ENCODE measurements at regions not wholly inside any gene's neighbourhood (a gene's known extent, or its start where the extent isn't known, plus 50 kb on each side); places are given as distances from the start of the nearest gene placed in this dataset.

DNA sequence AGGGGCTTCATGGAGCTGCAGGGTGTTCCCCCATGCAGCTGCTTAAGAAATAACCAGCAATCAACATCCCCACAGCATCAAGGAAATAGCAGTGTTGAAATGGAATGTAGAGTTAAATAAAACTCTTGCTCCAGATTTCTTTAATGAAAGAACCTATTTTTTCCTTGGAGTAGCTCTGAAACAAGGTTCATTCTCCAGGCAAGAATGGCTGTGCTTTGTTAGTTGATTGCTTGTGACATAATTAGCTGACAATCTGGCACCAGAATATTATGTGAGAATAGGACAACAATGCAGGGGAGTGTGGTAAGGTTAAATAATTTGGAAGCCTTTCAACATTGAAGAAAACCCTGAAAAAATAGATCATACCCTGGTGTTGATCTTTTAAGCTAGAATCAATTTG is 254.2 kb upstream of the RRP15 start:
- H3K27ac ChIP-seq (ENCODE audit: low read depth, low read length): no peak overlapping the region
- no peaks in the 10 kb centered on the region for H3K79me2 ChIP-seq (ENCODE audit: insufficient read depth, low read length)
- no peaks in the 10 kb centered on the region for H3K9me3 ChIP-seq (ENCODE audit: insufficient read depth, low read length)
- H3K27me3 ChIP-seq (ENCODE audit: low read length): no peaks in the 10 kb centered on the region
- H3K4me3 ChIP-seq (ENCODE audit: insufficient read depth, low read length, poor library complexity, severe bottlenecking): no peak overlapping the region
- H3F3A ChIP-seq (ENCODE audit: insufficient read depth): no peaks in the 10 kb centered on the region
- H3K9ac ChIP-seq (ENCODE audit: low read length): no peak overlapping the region
- TF ChIP-seq, protein P1, sequence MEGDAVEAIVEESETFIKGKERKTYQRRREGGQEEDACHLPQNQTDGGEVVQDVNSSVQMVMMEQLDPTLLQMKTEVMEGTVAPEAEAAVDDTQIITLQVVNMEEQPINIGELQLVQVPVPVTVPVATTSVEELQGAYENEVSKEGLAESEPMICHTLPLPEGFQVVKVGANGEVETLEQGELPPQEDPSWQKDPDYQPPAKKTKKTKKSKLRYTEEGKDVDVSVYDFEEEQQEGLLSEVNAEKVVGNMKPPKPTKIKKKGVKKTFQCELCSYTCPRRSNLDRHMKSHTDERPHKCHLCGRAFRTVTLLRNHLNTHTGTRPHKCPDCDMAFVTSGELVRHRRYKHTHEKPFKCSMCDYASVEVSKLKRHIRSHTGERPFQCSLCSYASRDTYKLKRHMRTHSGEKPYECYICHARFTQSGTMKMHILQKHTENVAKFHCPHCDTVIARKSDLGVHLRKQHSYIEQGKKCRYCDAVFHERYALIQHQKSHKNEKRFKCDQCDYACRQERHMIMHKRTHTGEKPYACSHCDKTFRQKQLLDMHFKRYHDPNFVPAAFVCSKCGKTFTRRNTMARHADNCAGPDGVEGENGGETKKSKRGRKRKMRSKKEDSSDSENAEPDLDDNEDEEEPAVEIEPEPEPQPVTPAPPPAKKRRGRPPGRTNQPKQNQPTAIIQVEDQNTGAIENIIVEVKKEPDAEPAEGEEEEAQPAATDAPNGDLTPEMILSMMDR (IDR thresholded peaks at IDR 0.05; ENCODE audit: insufficient read depth, low read length, poor library complexity, severe bottlenecking): no peak
- TF ChIP-seq EZH2phosphoT487 (conservative IDR thresholded peaks at IDR 0.05; ENCODE audit: low read length): no peak
- H3K4me2 ChIP-seq (ENCODE audit: low read depth, low read length, poor library complexity, severe bottlenecking): no peak overlapping the region
- H3K9me2 ChIP-seq (replicated peaks; ENCODE audit: insufficient read depth, low read length): no peaks in the 10 kb centered on the region
- no peaks in the 10 kb centered on the region for H4K20me1 ChIP-seq (ENCODE audit: low read depth, low read length)
- H2AFZ ChIP-seq (ENCODE audit: low read depth, low read length, severe bottlenecking): no peak overlapping the region
- H3K36me3 ChIP-seq (ENCODE audit: low read length): no peaks in the 10 kb centered on the region

DNA sequence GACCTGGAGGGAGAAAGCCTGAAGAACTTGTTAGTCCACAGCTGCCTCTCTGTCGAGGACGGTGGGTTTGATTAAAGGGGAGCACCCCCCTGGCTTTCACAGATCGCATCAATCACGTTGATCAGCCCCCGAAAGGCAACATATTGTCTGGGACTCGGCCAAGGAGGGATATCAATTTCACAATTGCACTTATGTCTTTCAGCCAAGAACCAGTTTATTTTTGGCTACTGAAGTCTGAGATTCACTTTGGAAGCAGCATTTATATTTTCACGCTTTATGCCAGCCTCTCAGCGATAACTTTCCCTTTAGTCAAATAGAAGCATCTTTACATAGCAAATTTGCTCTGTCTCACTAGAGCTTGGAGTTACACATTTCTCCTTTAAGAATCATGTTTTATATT is 253.2 kb upstream of the RRP15 start:
- Histone ChIP-seq H3K27me3 (ENCODE audit: low read length) (no peaks in the 10 kb centered on the region), H3F3A (ENCODE audit: insufficient read depth) (no peaks in the 10 kb centered on the region), H3K36me3 (ENCODE audit: low read length) (no peaks in the 10 kb centered on the region), H4K20me1 (ENCODE audit: low read depth, low read length) (no peaks in the 10 kb centered on the region), H3K27ac (ENCODE audit: low read depth, low read length) (no peak overlapping the region), H2AFZ (ENCODE audit: low read depth, low read length, severe bottlenecking) (no peak overlapping the region), H3K79me2 (ENCODE audit: insufficient read depth, low read length) (no peaks in the 10 kb centered on the region), H3K4me3 (ENCODE audit: insufficient read depth, low read length, poor library complexity, severe bottlenecking) (no peak overlapping the region), H3K9ac (ENCODE audit: low read length) (no peak overlapping the region), H3K4me2 (ENCODE audit: low read depth, low read length, poor library complexity, severe bottlenecking) (no peak overlapping the region), H3K9me3 (ENCODE audit: insufficient read depth, low read length) (no peaks in the 10 kb centered on the region), H3K9me2 (replicated peaks; ENCODE audit: insufficient read depth, low read length) (no peaks in the 10 kb centered on the region)
- TF ChIP-seq, protein P1 (IDR thresholded peaks at IDR 0.05; ENCODE audit: insufficient read depth, low read length, poor library complexity, severe bottlenecking): no peak
- no peak for TF ChIP-seq EZH2phosphoT487 (conservative IDR thresholded peaks at IDR 0.05; ENCODE audit: low read length)

DNA sequence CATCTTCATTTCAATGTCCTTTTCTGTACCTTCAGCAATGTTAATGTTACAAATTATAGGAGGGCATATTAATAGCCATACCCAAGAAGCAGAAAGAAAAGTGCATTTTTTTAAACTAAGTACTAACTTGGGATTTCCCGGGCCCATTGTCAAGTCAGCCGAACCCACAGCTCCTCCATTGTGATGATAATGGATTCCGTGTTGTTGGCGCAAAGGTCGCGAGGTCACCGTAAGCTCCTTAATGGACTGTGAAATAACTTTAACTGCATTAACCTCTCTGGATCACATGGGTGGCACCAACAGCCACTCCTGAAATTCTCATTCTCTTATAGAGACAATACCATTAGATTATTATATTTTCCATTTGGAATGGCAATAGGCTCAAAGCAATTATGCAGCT is 250.6 kb upstream of the RRP15 start:
- TF ChIP-seq EZH2phosphoT487 (conservative IDR thresholded peaks at IDR 0.05; ENCODE audit: low read length): no peak
- TF ChIP-seq, protein P1 (IDR thresholded peaks at IDR 0.05; ENCODE audit: insufficient read depth, low read length, poor library complexity, severe bottlenecking): no peak
- H4K20me1 ChIP-seq (ENCODE audit: low read depth, low read length): no peaks in the 10 kb centered on the region
- H3K9me2 ChIP-seq (replicated peaks; ENCODE audit: insufficient read depth, low read length): no peaks in the 10 kb centered on the region
- no peaks in the 10 kb centered on the region for H3K9me3 ChIP-seq (ENCODE audit: insufficient read depth, low read length)
- no peak overlapping the region for H2AFZ ChIP-seq (ENCODE audit: low read depth, low read length, severe bottlenecking)
- H3K4me3 ChIP-seq (ENCODE audit: insufficient read depth, low read length, poor library complexity, severe bottlenecking): no peak overlapping the region
- no peak overlapping the region for H3K4me2 ChIP-seq (ENCODE audit: low read depth, low read length, poor library complexity, severe bottlenecking)
- H3K36me3 ChIP-seq (ENCODE audit: low read length): no peaks in the 10 kb centered on the region
- H3K27me3 ChIP-seq (ENCODE audit: low read length): no peaks in the 10 kb centered on the region
- H3K27ac ChIP-seq (ENCODE audit: low read depth, low read length): no peak overlapping the region
- no peaks in the 10 kb centered on the region for H3F3A ChIP-seq (ENCODE audit: insufficient read depth)
- no peak overlapping the region for H3K9ac ChIP-seq (ENCODE audit: low read length)
- H3K79me2 ChIP-seq (ENCODE audit: insufficient read depth, low read length): no peaks in the 10 kb centered on the region
